ENCODE measurements at regions not wholly inside any gene's neighbourhood (a gene's known extent, or its start where the extent isn't known, plus 50 kb on each side); places are given as distances from the start of the nearest gene placed in this dataset.

GRCh38 chr12:4045786-4046494 is 172.7 kb upstream of the PARP11 start:
- DNase-seq, result no peak

- no peak for DNase-seq
These were observed 171.8 kb upstream of the PARP11 start for GRCh38 chr12:4044736-4045730.

GRCh38 chr12:4044101-4044500 is 170.9 kb upstream of the PARP11 start:
- DNase-seq, result no peak

- no peak for DNase-seq
These were observed 168.1 kb upstream of the PARP11 start for GRCh38 chr12:4041187-4041885.

GRCh38 chr12:4039931-4040330 is 166.7 kb upstream of the PARP11 start:
- DNase-seq, result no peak

GRCh38 chr12:4037747-4038312 is 164.6 kb upstream of the PARP11 start:
- DNase-seq, result peak; percentile 0

GRCh38 chr12:4036671-4037271 is 163.6 kb upstream of the PARP11 start:
- no peak for DNase-seq

GRCh38 chr12:4034921-4035320 is 161.7 kb upstream of the PARP11 start:
- DNase-seq, result no peak

GRCh38 chr12:4032924-4033615 is 159.9 kb upstream of the PARP11 start:
- no peak for DNase-seq

- DNase-seq, result no peak
These were observed 158.6 kb upstream of the PARP11 start for GRCh38 chr12:4031703-4032291.

GRCh38 chr12:4030929-4031702 is 157.9 kb upstream of the PARP11 start:
- DNase-seq, result no peak

- no peak for DNase-seq
These were observed 154.2 kb upstream of the PARP11 start for GRCh38 chr12:4027412-4027811.

GRCh38 chr12:4026517-4026916 is 153.3 kb upstream of the PARP11 start:
- no peak for DNase-seq

GRCh38 chr12:4026020-4026358 is 152.8 kb upstream of the PARP11 start:
- DNase-seq, result no peak

- DNase-seq, result no peak
These were observed 152.2 kb upstream of the PARP11 start for GRCh38 chr12:4025181-4026019.

- DNase-seq, result no peak
These were observed 151.5 kb upstream of the PARP11 start for GRCh38 chr12:4024701-4025100.

- no peak for DNase-seq
These were observed 142.3 kb upstream of the PARP11 start for GRCh38 chr12:4015225-4016091.

GRCh38 chr12:4014858-4015224 is 141.6 kb upstream of the PARP11 start:
- no peak for DNase-seq

GRCh38 chr12:4014444-4014843 is 141.2 kb upstream of the PARP11 start:
- no peak for DNase-seq

All from NCI-H510A treated with DMSO at 0.1 percent for 48 hours (cell line).